ENCODE measurements at regions not wholly inside any gene's neighbourhood (a gene's known extent, or its start where the extent isn't known, plus 50 kb on each side); places are given as distances from the start of the nearest gene placed in this dataset.

DNA sequence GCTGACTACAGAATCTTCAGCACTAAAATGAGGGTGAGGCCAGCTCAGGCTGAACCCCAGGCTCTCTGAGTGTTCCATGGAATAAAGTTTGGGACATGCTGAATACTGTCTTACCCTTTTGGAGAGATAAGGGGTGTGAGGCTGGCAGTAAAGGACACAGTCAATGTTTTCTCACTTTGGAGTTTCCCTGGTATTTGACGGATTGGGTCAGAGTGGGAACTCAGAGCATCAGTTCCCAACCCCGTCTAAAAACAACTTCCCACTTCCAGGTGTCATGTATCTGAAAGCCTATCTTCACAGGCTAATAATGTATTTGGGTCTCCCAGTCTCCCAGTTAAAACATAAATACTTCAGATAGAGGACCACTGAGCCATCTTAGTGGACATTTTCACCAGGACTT lies 180.7 kb downstream of the TLE3 start:
- TF ChIP-seq, protein P1, sequence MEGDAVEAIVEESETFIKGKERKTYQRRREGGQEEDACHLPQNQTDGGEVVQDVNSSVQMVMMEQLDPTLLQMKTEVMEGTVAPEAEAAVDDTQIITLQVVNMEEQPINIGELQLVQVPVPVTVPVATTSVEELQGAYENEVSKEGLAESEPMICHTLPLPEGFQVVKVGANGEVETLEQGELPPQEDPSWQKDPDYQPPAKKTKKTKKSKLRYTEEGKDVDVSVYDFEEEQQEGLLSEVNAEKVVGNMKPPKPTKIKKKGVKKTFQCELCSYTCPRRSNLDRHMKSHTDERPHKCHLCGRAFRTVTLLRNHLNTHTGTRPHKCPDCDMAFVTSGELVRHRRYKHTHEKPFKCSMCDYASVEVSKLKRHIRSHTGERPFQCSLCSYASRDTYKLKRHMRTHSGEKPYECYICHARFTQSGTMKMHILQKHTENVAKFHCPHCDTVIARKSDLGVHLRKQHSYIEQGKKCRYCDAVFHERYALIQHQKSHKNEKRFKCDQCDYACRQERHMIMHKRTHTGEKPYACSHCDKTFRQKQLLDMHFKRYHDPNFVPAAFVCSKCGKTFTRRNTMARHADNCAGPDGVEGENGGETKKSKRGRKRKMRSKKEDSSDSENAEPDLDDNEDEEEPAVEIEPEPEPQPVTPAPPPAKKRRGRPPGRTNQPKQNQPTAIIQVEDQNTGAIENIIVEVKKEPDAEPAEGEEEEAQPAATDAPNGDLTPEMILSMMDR (IDR thresholded peaks at IDR 0.05; ENCODE audit: insufficient read depth, low read depth, low read length) = no peak
- DNase-seq (ENCODE audit: low read depth) = no peak
- H3K4me3 ChIP-seq (ENCODE audit: low read depth, low read length) = no peak overlapping the region

DNA sequence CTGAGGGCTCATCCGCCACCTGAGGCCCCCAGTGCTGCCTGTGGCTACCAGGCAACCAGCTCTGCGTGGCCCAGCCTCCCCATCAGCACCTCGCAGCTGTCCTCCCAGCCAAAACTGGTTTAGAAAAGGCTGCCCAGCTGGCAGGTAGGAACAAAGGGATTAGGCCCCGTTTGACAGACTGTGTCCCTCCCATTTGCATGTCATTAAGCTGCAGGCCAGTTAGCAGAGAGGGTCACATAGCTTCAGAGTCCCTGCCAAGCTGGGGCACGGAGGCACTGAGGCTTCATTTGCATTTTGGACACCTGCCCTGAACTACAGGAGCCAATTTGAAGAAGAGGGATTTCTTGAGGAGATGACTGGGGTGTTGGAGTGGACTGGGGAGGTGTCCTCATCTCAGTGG lies 177.9 kb downstream of the TLE3 start:
- H3K4me3 ChIP-seq (ENCODE audit: low read depth, low read length) = no peak overlapping the region
- TF ChIP-seq, protein P1 (IDR thresholded peaks at IDR 0.05; ENCODE audit: insufficient read depth, low read depth, low read length) = no peak
- DNase-seq (ENCODE audit: low read depth) = no peak

DNA sequence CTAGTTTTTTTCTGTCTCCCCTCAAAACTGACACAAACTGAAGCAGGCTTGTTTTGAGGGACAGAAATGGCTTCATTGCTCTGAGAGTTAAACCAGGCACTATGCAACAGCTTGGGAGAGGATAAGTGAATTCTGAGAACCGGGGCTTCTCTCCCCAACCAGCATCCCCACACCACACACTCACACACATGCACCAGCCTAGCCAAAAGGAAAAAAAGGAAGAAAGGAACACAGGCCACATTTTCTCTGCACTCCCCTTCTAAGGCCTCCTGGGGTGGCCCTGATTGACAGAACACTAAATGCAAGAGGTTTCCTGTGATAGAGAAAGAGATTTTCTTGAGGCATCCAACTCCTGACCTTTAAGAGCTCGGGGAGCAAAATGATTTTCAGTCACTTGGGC lies 177.5 kb downstream of the TLE3 start:
- DNase-seq (ENCODE audit: low read depth) = no peak
- TF ChIP-seq, protein P1 (IDR thresholded peaks at IDR 0.05; ENCODE audit: insufficient read depth, low read depth, low read length) = no peak
- H3K4me3 ChIP-seq (ENCODE audit: low read depth, low read length) = no peak overlapping the region

DNA sequence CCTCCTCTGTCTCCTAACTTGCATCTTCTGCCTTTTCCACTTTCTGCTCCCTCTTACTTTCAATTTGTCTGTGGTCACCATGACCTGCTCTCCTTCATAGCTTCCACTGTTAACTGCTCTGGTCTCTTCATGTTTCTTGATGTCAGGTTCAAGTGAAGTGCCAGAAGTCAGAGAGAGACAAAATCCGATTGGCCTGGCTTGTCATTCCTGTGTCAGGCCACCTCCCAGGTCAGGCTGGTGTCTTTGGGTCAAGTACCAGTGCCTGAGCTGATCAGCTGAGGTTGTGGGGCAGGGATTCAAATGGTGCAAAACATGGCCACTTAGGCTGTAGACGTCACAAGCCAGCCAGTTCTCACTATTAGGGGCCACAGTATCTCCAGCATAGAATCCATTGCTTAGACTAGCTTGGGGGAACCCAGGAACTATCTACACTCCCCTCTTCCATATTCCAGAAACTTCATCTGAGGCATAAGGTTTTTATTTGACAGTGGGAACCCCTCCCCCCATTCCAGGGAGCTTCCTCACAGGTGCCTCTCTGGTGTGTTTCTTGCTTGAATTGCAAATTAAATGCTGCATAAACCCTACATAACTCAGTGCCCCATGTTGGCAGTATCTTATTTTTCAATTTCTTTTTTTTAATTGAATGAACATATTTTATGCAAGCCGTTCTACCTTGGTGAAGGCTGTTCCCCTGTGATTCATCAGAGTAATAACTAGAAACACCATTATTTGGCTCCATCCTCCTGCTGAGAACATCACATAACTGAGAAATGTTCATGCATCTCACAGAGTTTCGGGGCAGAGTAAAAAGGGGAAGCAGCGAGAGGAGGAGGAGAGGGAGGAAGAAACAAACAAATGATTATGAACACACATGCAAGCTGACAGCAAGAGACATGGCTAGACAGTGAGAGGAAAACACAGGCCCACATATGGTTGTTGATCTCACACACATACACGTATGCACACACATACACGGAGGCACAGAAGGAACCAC lies 175.8 kb downstream of the TLE3 start:
- H3K4me3 ChIP-seq (ENCODE audit: low read depth, low read length) = no peak overlapping the region
- TF ChIP-seq, protein P1 (IDR thresholded peaks at IDR 0.05; ENCODE audit: insufficient read depth, low read depth, low read length) = no peak
- no peak for DNase-seq (ENCODE audit: low read depth)

DNA sequence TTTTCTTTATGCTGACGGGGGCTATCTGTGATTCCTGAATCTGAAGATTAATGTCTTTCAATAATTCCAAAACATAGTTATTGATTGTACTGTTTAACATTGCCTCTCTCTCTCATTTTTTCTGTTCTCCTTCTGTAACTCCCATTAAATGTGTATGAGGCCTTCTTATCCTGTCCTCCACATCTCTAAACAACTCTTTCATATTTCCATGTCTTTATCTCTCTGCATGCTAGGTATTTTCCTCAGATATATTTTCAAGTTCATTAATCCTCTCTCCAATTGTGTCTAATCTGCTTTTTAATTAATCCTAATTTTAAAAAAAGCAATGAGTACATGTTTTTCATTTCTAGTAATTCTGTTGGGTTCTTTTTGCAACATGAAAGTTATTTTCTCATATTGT lies 173.2 kb downstream of the TLE3 start:
- DNase-seq (ENCODE audit: low read depth) = no peak
- H3K4me3 ChIP-seq (ENCODE audit: low read depth, low read length) = no peak overlapping the region
- TF ChIP-seq, protein P1 (IDR thresholded peaks at IDR 0.05; ENCODE audit: insufficient read depth, low read depth, low read length) = no peak

DNA sequence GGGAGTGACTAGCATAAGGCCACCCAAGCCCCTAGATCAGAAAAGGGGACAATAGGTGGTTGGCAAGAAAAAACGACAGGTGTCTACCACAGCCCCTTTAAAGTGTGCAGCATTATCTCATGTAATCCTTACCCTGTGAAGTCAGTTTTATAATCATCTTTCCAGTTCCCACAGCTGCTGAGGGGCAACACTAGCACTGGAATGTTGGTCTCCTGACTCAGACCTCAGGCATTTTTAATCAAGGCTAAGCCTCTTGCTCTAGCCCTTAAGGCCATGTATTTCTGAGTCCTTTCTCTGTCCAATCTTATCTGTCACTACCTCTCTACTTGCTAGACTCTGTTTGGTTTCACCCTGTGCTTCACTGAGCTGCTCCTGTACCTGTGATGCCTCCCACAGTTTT lies 171.7 kb downstream of the TLE3 start:
- peak; percentile 10 for DNase-seq (ENCODE audit: low read depth)
- H3K4me3 ChIP-seq (ENCODE audit: low read depth, low read length) = no peak overlapping the region
- TF ChIP-seq, protein P1 (IDR thresholded peaks at IDR 0.05; ENCODE audit: insufficient read depth, low read depth, low read length) = no peak

Data from fibroblast of villous mesenchyme (primary cell).